Lower leg skin (tissue), 4 donors: ENCODE measurements at regions not wholly inside any gene's neighbourhood (a gene's known extent, or its start where the extent isn't known, plus 50 kb on each side); places are given as distances from the start of the nearest gene placed in this dataset.

Experiments used
- DNase-seq, 2 donors: peaks; one replicate each; pipeline ENCODE4 v3.0.0-alpha.2; 2019; ENCODE audit warnings: low spot score in 2 of 2
- H3K4me3 ChIP-seq: fragments of 200-600 bp; sonication (generic); 2 replicates; pipeline ENCODE4 v1.5.1; 2017; ENCODE audit warnings: mild to moderate bottlenecking, low read depth; ENCODE audit not compliant: poor library complexity, severe bottlenecking
- CTCF ChIP-seq, 3 donors: fragments of 450-650 bp; IDR thresholded peaks; one replicate each; pipeline ENCODE4 v1.5.1; 2016; ENCODE audit warnings: antibody characterized with exemption in 3 of 3, mild to moderate bottlenecking in 3 of 3, moderate library complexity in 2 of 3
- POLR2A ChIP-seq, 2 donors: fragments of 450-650 bp; IDR thresholded peaks; one replicate each; pipeline ENCODE4 v1.6.1; 2016 to 2017; ENCODE audit warnings: antibody characterized with exemption in 2 of 2, mild to moderate bottlenecking in 1 of 2, moderate library complexity in 1 of 2
- WGBS, 2 donors: methylation state at CpG; one replicate each; pipeline ENCODE4 v1.1.5; 2018; 5-methylcytosine and 5-hydroxymethylcytosine counted together
- intact Hi-C: fragments of 100-400 bp; cut with DNase I; formaldehyde crosslinking; loops from one replicate; pipeline ENCODE4 v1.15.0; 2023; ENCODE audit warnings: low total_unique reads

DNA sequence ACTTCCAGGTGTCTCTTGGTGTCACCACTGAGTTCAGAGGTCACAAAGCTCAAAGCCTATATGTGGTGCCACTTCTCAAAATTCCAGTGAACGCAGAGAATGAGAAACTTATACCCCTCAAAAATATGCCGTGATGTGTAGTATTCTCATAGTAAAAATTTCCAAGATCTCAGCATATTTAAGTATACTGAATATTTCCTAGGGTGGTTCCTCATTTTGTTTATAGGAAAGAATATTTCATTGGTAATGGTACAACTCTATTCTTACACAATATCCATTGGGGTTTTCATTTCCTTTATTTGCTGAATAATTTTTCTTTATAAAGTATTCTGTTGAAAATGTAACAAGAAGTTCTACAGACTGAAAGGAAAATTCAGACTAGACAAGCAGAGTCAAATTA lies 58.9 kb upstream of the ADO start:
- TF ChIP-seq POLR2A (IDR thresholded peaks at IDR 0.05) (no peak), CTCF (IDR thresholded peaks at IDR 0.05) (no peak)
- WGBS, 2 donors = 89 to 90% methylated on average over 2 of the region's 2 CpGs
- no peak for DNase-seq
- no peak overlapping the region for H3K4me3 ChIP-seq
- intact Hi-C loops = no loop called here

GRCh38 chr10:62746951-62747729 lies 57.4 kb upstream of the ADO start:
- WGBS, 2 donors = 93 to 97% methylated on average over 3 of the region's 3 CpGs
- intact Hi-C loops = no loop called here
- TF ChIP-seq POLR2A (IDR thresholded peaks at IDR 0.05) = no peak
- TF ChIP-seq CTCF (IDR thresholded peaks at IDR 0.05) = no peak
- no peak overlapping the region for H3K4me3 ChIP-seq
- DNase-seq = no peak

DNA sequence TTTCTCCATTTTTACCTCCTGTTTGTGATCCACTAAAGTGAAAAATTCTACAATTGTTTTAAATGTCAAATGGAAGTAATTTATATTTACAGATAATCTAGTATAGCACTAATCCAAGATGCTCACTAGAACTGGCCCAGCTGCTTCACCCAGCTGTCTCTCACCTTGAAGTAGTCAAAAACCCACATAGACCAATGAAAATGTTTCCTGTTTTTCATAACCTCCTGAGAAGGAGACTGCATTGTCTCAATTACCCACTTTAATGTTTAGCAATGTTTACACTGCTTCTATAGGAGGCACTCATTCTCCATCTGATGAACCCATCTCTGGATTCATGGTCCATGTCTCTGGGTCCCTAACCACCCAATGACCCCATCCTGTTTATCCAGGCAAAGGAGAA lies 56.1 kb upstream of the ADO start:
- no peak overlapping the region for H3K4me3 ChIP-seq
- TF ChIP-seq POLR2A (IDR thresholded peaks at IDR 0.05) (no peak), CTCF (IDR thresholded peaks at IDR 0.05) (no peak)
- intact Hi-C loops = no loop called here
- DNase-seq = no peak

DNA sequence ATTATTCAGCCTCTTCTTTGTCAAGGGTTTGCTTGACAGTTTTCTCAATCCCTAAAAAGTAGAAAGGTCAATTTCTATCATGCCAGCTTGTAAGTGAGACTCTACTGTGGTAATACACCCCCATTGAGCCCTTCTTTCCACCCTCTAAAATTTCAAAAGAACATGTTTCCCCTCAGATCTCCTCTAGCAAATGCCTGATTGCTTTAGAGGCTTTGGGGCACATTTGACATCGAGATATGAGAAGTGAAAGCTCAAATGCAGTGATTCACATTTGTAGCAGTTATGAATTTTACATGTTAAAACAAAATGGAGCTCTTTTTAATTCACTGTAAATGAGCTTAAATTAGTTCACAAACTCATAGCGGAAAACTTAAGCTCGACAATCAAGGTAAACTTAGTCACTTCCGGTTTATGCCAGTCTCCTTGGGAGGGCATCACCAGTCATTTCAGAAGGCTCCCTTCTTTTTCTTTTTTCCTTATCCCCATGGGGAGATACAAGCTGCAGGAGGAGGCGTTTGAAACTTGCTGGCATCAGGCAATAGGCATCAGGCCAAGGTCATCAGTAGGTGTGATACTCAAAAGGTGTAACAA lies 55.3 kb upstream of the ADO start:
- no peak overlapping the region for H3K4me3 ChIP-seq
- intact Hi-C loops = no loop called here
- DNase-seq = no peak
- WGBS, 2 donors = 72 to 73% methylated on average over 5 of the region's 5 CpGs
- TF ChIP-seq POLR2A (IDR thresholded peaks at IDR 0.05) (no peak), CTCF (IDR thresholded peaks at IDR 0.05) (no peak)
